ENCODE measurements at regions not wholly inside any gene's neighbourhood (a gene's known extent, or its start where the extent isn't known, plus 50 kb on each side); places are given as distances from the start of the nearest gene placed in this dataset. TPM values are rescaled to one million over a fixed set of nuclear protein-coding genes. Genes with fewer than 3 reads are reported as not detected.
A peak's percentile ranks its signal among the peaks of the same experiment; 100 is the strongest.

DNA sequence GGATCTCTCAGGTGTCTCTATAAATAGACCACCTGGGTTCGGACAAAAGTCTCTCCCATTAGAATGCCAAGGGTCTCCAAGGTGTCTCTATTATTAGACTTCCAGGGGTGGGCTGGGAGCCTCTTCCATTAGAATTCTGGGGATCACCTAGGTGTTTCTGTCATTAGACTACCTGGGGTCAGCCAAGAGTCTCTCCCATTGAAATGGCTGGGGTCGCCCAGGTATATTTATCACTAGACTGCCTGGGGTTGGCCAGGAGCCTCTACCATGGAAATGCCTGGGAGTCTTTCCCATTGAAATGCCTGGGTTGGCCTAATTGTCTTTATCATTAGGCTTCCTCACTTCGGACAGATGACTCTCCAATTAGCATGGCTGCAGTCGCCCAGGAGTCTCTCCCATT is 1565.5 kb downstream of the UQCRFS1 start:
- H3K27ac ChIP-seq (ENCODE audit: low read depth, low read length): no peak overlapping the region
- H2AFZ ChIP-seq (ENCODE audit: low read length): no peak overlapping the region
- H3K4me3 ChIP-seq (ENCODE audit: insufficient read depth, low read length): no peak overlapping the region
- no peaks in the 10 kb centered on the region for H3K36me3 ChIP-seq (ENCODE audit: insufficient read depth, low read length)
- TF ChIP-seq, protein P1, sequence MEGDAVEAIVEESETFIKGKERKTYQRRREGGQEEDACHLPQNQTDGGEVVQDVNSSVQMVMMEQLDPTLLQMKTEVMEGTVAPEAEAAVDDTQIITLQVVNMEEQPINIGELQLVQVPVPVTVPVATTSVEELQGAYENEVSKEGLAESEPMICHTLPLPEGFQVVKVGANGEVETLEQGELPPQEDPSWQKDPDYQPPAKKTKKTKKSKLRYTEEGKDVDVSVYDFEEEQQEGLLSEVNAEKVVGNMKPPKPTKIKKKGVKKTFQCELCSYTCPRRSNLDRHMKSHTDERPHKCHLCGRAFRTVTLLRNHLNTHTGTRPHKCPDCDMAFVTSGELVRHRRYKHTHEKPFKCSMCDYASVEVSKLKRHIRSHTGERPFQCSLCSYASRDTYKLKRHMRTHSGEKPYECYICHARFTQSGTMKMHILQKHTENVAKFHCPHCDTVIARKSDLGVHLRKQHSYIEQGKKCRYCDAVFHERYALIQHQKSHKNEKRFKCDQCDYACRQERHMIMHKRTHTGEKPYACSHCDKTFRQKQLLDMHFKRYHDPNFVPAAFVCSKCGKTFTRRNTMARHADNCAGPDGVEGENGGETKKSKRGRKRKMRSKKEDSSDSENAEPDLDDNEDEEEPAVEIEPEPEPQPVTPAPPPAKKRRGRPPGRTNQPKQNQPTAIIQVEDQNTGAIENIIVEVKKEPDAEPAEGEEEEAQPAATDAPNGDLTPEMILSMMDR (IDR thresholded peaks at IDR 0.05; ENCODE audit: extremely low read depth, low read depth, low read length): no peak
- H3K4me2 ChIP-seq (ENCODE audit: insufficient read depth, low read length): no peak overlapping the region
- H3K4me1 ChIP-seq (ENCODE audit: insufficient read depth, low read length): no peaks in the 10 kb centered on the region
- no peaks in the 10 kb centered on the region for H3K9me3 ChIP-seq (ENCODE audit: low read depth, low read length)
- H3K27me3 ChIP-seq (ENCODE audit: insufficient read depth, low read length): no peaks in the 10 kb centered on the region
- DNase-seq (ENCODE audit: insufficient read length, low spot score, missing footprints): peak; percentile 5
- no peaks in the 10 kb centered on the region for H4K20me1 ChIP-seq (ENCODE audit: insufficient read depth, low read length)
- no peaks in the 10 kb centered on the region for H3K79me2 ChIP-seq (ENCODE audit: insufficient read depth, low read length)

DNA sequence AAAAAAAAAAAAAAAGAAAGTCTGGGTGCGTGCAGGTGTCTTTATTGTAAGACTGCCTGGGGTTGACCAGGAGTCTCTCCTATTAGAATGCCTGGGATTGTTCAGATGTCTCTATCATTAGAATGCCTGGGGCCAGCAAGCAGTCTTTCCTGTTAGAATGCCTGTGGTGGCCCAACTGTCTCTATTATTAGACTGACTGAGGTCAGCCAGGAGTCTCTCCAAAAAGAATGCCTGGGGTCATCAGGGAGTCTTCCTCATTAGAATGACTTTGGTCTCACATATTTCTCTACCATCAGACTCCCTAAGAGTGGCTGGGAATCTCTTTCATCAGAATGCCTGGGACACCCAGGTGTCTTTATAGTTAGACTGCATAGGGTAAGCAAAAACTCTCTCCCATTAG is 1577.5 kb downstream of the UQCRFS1 start:
- no peak overlapping the region for H3K4me2 ChIP-seq (ENCODE audit: insufficient read depth, low read length)
- H3K4me1 ChIP-seq (ENCODE audit: insufficient read depth, low read length): no peaks in the 10 kb centered on the region
- H4K20me1 ChIP-seq (ENCODE audit: insufficient read depth, low read length): no peaks in the 10 kb centered on the region
- no peak overlapping the region for H3K27ac ChIP-seq (ENCODE audit: low read depth, low read length)
- no peaks in the 10 kb centered on the region for H3K36me3 ChIP-seq (ENCODE audit: insufficient read depth, low read length)
- H2AFZ ChIP-seq (ENCODE audit: low read length): no peak overlapping the region
- DNase-seq (ENCODE audit: insufficient read length, low spot score, missing footprints): no peak
- no peaks in the 10 kb centered on the region for H3K27me3 ChIP-seq (ENCODE audit: insufficient read depth, low read length)
- TF ChIP-seq, protein P1 (IDR thresholded peaks at IDR 0.05; ENCODE audit: extremely low read depth, low read depth, low read length): no peak
- H3K79me2 ChIP-seq (ENCODE audit: insufficient read depth, low read length): no peaks in the 10 kb centered on the region
- H3K9me3 ChIP-seq (ENCODE audit: low read depth, low read length): no peaks in the 10 kb centered on the region
- H3K4me3 ChIP-seq (ENCODE audit: insufficient read depth, low read length): no peak overlapping the region

DNA sequence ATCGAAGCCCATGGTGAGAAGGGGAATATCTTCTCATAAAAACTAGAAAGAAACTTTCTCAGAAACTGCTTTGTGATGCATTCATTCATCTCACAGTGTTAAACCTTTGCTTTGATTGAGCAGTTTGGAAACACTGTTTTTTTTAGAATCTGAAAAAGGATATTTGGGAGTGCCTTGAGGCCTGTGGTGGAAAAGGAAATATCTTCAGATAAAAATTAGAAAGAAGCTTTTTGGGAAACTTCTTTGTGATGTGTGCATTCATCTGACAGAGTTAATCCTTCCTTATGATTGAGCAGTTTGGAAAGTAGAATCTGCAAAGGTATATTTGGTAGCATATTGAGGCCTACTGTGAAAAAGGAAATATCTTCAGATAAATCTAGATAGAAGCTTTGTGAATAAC is 1594.9 kb downstream of the UQCRFS1 start:
- TF ChIP-seq, protein P1 (IDR thresholded peaks at IDR 0.05; ENCODE audit: extremely low read depth, low read depth, low read length): no peak
- H2AFZ ChIP-seq (ENCODE audit: low read length): no peak overlapping the region

DNA sequence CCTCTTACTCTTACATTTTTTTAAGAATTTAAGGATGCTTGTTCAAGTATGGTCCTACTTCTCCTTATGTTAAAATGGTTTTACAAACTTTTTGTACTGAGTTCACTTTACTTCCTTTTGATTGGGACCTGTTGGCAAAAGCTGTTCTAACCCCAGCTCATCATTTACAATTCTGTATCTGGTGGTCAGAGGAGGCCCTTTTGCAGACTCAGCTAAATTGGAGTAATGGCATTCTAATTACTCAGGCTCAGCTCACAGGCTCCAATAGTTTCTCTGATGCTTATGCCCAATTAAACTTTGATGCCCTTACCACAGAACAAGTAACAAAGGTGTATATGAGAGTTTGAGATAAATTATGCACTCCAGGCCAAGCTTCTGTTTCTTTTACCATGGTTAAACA is 1632.0 kb downstream of the UQCRFS1 start:
- Histone ChIP-seq H2AFZ (ENCODE audit: low read length) (no peak overlapping the region), H3K27me3 (ENCODE audit: insufficient read depth, low read length) (no peaks in the 10 kb centered on the region), H3K4me2 (ENCODE audit: insufficient read depth, low read length) (no peak overlapping the region), H4K20me1 (ENCODE audit: insufficient read depth, low read length) (no peaks in the 10 kb centered on the region), H3K4me3 (ENCODE audit: insufficient read depth, low read length) (no peak overlapping the region), H3K79me2 (ENCODE audit: insufficient read depth, low read length) (no peaks in the 10 kb centered on the region), H3K36me3 (ENCODE audit: insufficient read depth, low read length) (no peaks in the 10 kb centered on the region), H3K4me1 (ENCODE audit: insufficient read depth, low read length) (no peaks in the 10 kb centered on the region), H3K27ac (ENCODE audit: low read depth, low read length) (no peak overlapping the region), H3K9me3 (ENCODE audit: low read depth, low read length) (no peaks in the 10 kb centered on the region)
- TF ChIP-seq, protein P1 (IDR thresholded peaks at IDR 0.05; ENCODE audit: extremely low read depth, low read depth, low read length): no peak
- no peak for DNase-seq (ENCODE audit: insufficient read length, low spot score, missing footprints)

More for the DNA sequence above, 1594.9 kb downstream of the UQCRFS1 start:
- H3K9me3 ChIP-seq (ENCODE audit: low read depth, low read length): peaks cover 2% of the 10 kb centered on the region
- no peak overlapping the region for H3K27ac ChIP-seq (ENCODE audit: low read depth, low read length)
- no peak for DNase-seq (ENCODE audit: insufficient read length, low spot score, missing footprints)
- no peaks in the 10 kb centered on the region for H3K4me1 ChIP-seq (ENCODE audit: insufficient read depth, low read length)
- no peak overlapping the region for H3K4me2 ChIP-seq (ENCODE audit: insufficient read depth, low read length)
- H3K27me3 ChIP-seq (ENCODE audit: insufficient read depth, low read length): no peaks in the 10 kb centered on the region
- no peak overlapping the region for H3K4me3 ChIP-seq (ENCODE audit: insufficient read depth, low read length)
- H3K36me3 ChIP-seq (ENCODE audit: insufficient read depth, low read length): no peaks in the 10 kb centered on the region
- no peaks in the 10 kb centered on the region for H4K20me1 ChIP-seq (ENCODE audit: insufficient read depth, low read length)
- H3K79me2 ChIP-seq (ENCODE audit: insufficient read depth, low read length): no peaks in the 10 kb centered on the region

Small RNA genes lying in the stretch of these regions (small RNA-seq; reads per million reads assigned to genes)
- gene AC006504.6 (not detected), gene RNA5SP470 (not detected)

Measured in osteoblast (primary cell).